ENCODE measurements at regions not wholly inside any gene's neighbourhood (a gene's known extent, or its start where the extent isn't known, plus 50 kb on each side); places are given as distances from the start of the nearest gene placed in this dataset.

GRCh38 chr10:31752170-31752569 is 176.5 kb downstream of the ARHGAP12 start:
- TF ChIP-seq CTCF (IDR thresholded peaks at IDR 0.05; ENCODE audit: insufficient read depth, low read length), result no peak
- TF ChIP-seq POLR2AphosphoS5 (IDR thresholded peaks at IDR 0.05; ENCODE audit: low read depth), result no peak

Measured in HL-60 (cell line).